ENCODE measurements at regions not wholly inside any gene's neighbourhood (a gene's known extent, or its start where the extent isn't known, plus 50 kb on each side); places are given as distances from the start of the nearest gene placed in this dataset.

DNA sequence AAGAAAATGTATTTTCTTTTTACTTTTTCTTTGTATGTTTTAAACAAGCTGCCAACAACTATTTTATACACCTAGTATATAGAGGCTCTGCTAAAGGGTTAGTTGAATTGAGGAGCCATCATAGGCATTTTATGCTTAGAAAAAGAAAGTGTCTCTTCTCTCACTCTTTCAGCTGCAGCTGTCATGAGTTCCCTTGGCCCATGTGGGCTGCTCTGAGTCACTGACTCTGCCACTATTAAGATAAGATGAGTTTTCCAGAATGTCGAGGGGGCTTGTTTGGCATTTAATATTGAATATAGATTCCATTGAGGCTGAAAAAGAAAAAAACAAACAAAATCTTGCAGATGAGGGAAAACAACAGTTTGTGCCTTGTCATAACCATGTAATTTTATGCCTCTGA is 126.0 kb upstream of the PAQR3 start:
- BruUV-seq (replicated peaks): no TSS peak
- ATAC-seq: no peak
- no peaks in the 10 kb centered on the region for H3K9me2 ChIP-seq (replicated peaks; ENCODE audit: low read length)

DNA sequence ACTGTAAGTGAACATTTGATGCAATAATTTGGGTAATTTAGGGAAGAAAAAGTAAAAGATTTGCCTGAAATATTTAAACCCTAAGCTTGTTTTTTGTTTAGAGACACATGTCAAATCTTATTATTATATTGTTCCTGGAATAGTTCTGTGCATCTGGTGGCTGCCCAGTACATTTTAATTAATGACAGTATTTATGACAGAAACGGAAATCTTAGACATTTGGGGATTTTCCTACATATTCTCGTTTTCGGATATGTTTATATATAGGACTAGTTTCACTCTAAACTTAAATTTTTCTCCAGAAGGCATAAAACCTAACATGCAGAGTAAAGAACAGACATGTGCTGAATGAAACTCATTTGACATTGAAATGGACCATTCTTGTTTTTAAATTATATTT is 125.6 kb upstream of the PAQR3 start:
- intact Hi-C loops (cut with micrococcal nuclease): no loop called here
- CTCF ChIA-PET: no interaction called here

More for the DNA sequence above, 126.0 kb upstream of the PAQR3 start:
- Histone ChIP-seq H3K4me3 (ENCODE audit: low read length) (no peak overlapping the region), H3F3A (ENCODE audit: low read length, unreplicated experiment) (no peaks in the 10 kb centered on the region), H3K9ac (ENCODE audit: low read length) (no peak overlapping the region), H4K20me1 (ENCODE audit: low read length) (no peaks in the 10 kb centered on the region), H2AFZ (ENCODE audit: low read length) (no peak overlapping the region), H3K4me2 (ENCODE audit: low read length) (no peak overlapping the region), H3K27ac (ENCODE audit: low read length) (no peak overlapping the region), H3K4me1 (ENCODE audit: insufficient read depth, low read length) (no peaks in the 10 kb centered on the region), H3K36me3 (ENCODE audit: low read depth, low read length) (no peaks in the 10 kb centered on the region), H3K9me3 (ENCODE audit: low read length) (no peaks in the 10 kb centered on the region), H3K79me2 (ENCODE audit: low read length) (no peaks in the 10 kb centered on the region), H3K27me3 (ENCODE audit: low read length) (peaks cover 19% of the 10 kb centered on the region)
- intact Hi-C loops (cut with micrococcal nuclease): no loop called here
- ChIA-PET POLR2A (ENCODE audit: unreplicated experiment) (no interaction called here), CTCF (no interaction called here)
- DNase-seq: no peak
- TF ChIP-seq, protein P1, sequence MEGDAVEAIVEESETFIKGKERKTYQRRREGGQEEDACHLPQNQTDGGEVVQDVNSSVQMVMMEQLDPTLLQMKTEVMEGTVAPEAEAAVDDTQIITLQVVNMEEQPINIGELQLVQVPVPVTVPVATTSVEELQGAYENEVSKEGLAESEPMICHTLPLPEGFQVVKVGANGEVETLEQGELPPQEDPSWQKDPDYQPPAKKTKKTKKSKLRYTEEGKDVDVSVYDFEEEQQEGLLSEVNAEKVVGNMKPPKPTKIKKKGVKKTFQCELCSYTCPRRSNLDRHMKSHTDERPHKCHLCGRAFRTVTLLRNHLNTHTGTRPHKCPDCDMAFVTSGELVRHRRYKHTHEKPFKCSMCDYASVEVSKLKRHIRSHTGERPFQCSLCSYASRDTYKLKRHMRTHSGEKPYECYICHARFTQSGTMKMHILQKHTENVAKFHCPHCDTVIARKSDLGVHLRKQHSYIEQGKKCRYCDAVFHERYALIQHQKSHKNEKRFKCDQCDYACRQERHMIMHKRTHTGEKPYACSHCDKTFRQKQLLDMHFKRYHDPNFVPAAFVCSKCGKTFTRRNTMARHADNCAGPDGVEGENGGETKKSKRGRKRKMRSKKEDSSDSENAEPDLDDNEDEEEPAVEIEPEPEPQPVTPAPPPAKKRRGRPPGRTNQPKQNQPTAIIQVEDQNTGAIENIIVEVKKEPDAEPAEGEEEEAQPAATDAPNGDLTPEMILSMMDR (conservative IDR thresholded peaks at IDR 0.05; ENCODE audit: low read depth, low read length): no peak
- TF ChIP-seq EZH2phosphoT487 (IDR thresholded peaks at IDR 0.05; ENCODE audit: borderline replicate concordance, low read length) (no peak), EZH2 (IDR thresholded peaks at IDR 0.05; ENCODE audit: low read length, unreplicated experiment) (no peak)

DNA sequence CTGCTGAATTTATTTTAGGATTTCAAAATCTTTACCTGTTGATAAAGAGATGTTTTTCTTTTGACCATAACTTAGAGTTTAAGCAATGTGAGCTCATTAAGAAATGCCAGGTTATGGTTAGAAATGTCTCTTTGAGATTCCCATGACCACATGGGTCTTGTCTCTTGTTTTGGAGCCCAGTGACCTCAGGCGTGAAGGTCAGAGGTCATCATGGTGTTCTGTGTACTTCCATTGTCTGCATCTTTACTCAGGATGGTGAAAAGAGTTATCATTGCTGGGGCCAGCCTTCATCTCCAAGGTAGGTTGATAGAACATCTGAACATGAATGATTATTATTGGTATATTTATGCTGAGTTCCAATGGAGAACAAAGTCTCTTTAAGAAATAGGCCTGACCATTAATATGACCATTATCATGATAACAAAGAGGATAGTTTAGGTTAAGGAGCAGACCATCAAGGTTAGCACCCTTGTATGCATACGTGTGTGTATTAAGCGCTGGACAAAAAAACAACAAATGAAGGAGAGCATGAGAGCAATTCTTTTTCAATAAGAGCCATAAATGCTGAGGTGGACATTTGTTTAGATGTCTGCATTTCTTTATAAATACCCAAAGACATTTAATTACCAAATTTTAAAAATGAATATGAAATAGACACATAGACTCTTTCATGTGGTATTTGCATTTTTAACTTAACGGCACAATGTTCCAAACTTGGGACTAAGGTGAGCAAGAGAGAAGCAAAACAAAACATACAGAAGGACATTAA is 120.6 kb upstream of the PAQR3 start:
- ATAC-seq (no peak), DNase-seq (no peak)
- H3K9me2 ChIP-seq (replicated peaks; ENCODE audit: low read length): no peaks in the 10 kb centered on the region
- H3K9ac ChIP-seq (ENCODE audit: low read length): no peak overlapping the region
- ChIA-PET CTCF (no interaction called here), POLR2A (ENCODE audit: unreplicated experiment) (no interaction called here)
- no peak overlapping the region for H2AFZ ChIP-seq (ENCODE audit: low read length)
- no peaks in the 10 kb centered on the region for H3K9me3 ChIP-seq (ENCODE audit: low read length)
- intact Hi-C loops (cut with micrococcal nuclease): no loop called here
- no peak overlapping the region for H3K4me3 ChIP-seq (ENCODE audit: low read length)
- no peaks in the 10 kb centered on the region for H3K36me3 ChIP-seq (ENCODE audit: low read depth, low read length)
- no peaks in the 10 kb centered on the region for H3K79me2 ChIP-seq (ENCODE audit: low read length)
- no peak overlapping the region for H3K4me2 ChIP-seq (ENCODE audit: low read length)
- H3F3A ChIP-seq (ENCODE audit: low read length, unreplicated experiment): no peaks in the 10 kb centered on the region
- H3K27me3 ChIP-seq (ENCODE audit: low read length): peaks cover 14% of the 10 kb centered on the region
- no peaks in the 10 kb centered on the region for H3K4me1 ChIP-seq (ENCODE audit: insufficient read depth, low read length)
- H4K20me1 ChIP-seq (ENCODE audit: low read length): no peaks in the 10 kb centered on the region
- no TSS peak for BruUV-seq (replicated peaks)
- H3K27ac ChIP-seq (ENCODE audit: low read length): no peak overlapping the region
- no peak for TF ChIP-seq EZH2phosphoT487 (IDR thresholded peaks at IDR 0.05; ENCODE audit: borderline replicate concordance, low read length)

More for the DNA sequence above, 125.6 kb upstream of the PAQR3 start:
- H3K4me1 ChIP-seq (ENCODE audit: insufficient read depth, low read length): no peaks in the 10 kb centered on the region
- no peaks in the 10 kb centered on the region for H4K20me1 ChIP-seq (ENCODE audit: low read length)
- H3K9me3 ChIP-seq (ENCODE audit: low read length): no peaks in the 10 kb centered on the region
- DNase-seq (no peak), ATAC-seq (no peak)
- H3K4me2 ChIP-seq (ENCODE audit: low read length): no peak overlapping the region
- no TSS peak for BruUV-seq (replicated peaks)
- no peak overlapping the region for H3K27ac ChIP-seq (ENCODE audit: low read length)
- no peak overlapping the region for H3K4me3 ChIP-seq (ENCODE audit: low read length)
- H3F3A ChIP-seq (ENCODE audit: low read length, unreplicated experiment): no peaks in the 10 kb centered on the region
- no peaks in the 10 kb centered on the region for H3K9me2 ChIP-seq (replicated peaks; ENCODE audit: low read length)
- TF ChIP-seq EZH2phosphoT487 (IDR thresholded peaks at IDR 0.05; ENCODE audit: borderline replicate concordance, low read length) (no peak), EZH2 (IDR thresholded peaks at IDR 0.05; ENCODE audit: low read length, unreplicated experiment) (no peak)
- TF ChIP-seq, protein P1 (conservative IDR thresholded peaks at IDR 0.05; ENCODE audit: low read depth, low read length): no peak
- H2AFZ ChIP-seq (ENCODE audit: low read length): no peak overlapping the region
- no peaks in the 10 kb centered on the region for H3K36me3 ChIP-seq (ENCODE audit: low read depth, low read length)
- peaks cover 19% of the 10 kb centered on the region for H3K27me3 ChIP-seq (ENCODE audit: low read length)
- H3K9ac ChIP-seq (ENCODE audit: low read length): no peak overlapping the region
- H3K79me2 ChIP-seq (ENCODE audit: low read length): no peaks in the 10 kb centered on the region
- POLR2A ChIA-PET (ENCODE audit: unreplicated experiment): no interaction called here

Data from PC-3 (cell line).